HFFc6 (cell line): ENCODE measurements at regions not wholly inside any gene's neighbourhood (a gene's known extent, or its start where the extent isn't known, plus 50 kb on each side); places are given as distances from the start of the nearest gene placed in this dataset.

Experiments
- DNase-seq: peaks from one replicate; pipeline ENCODE4 v3.0.0-alpha.2; 2018
- H3K27ac Mint-ChIP-seq: 2 replicates; pipeline ENCODE4 v1.8.0; 2020; ENCODE audit warnings: mild to moderate bottlenecking, mixed read lengths
- H3K27me3 Mint-ChIP-seq: 2 replicates; pipeline ENCODE4 v1.8.0; 2021; ENCODE audit warnings: mild to moderate bottlenecking, moderate library complexity, mixed read lengths; ENCODE audit not compliant: insufficient read depth
- H3K36me3 Mint-ChIP-seq: 2 replicates; pipeline ENCODE4 v1.8.0; 2021; ENCODE audit warnings: low read depth, mixed read lengths
- H3K4me1 Mint-ChIP-seq: 2 replicates; pipeline ENCODE4 v1.8.0; 2020; ENCODE audit warnings: low read depth, mixed read lengths
- H3K4me3 Mint-ChIP-seq: 2 replicates; pipeline ENCODE4 v1.8.0; 2020; ENCODE audit warnings: mild to moderate bottlenecking, moderate library complexity, mixed read lengths
- H3K9me3 Mint-ChIP-seq: 2 replicates; pipeline ENCODE4 v1.8.0; 2020; ENCODE audit warnings: mild to moderate bottlenecking, mixed read lengths
- CTCF ChIP-seq: fragments of 200-600 bp; sonication (generic); IDR thresholded peaks from 2 replicates; pipeline ENCODE4 v1.5.0; 2021; ENCODE audit warnings: antibody characterized with exemption, mild to moderate bottlenecking

GRCh38 chr9:29866556-29866955 is 2293.3 kb upstream of the C9orf72 start:
- H3K9me3 Mint-ChIP-seq, result peaks cover 9% of the 10 kb centered on the region; the same call in 1 of the 2 replicates
- no peak for DNase-seq
- no peak overlapping the region for H3K27ac Mint-ChIP-seq
- H3K36me3 Mint-ChIP-seq, result no peaks in the 10 kb centered on the region
- peaks cover 5% of the 10 kb centered on the region; the same call in 1 of the 2 replicates for H3K4me1 Mint-ChIP-seq
- no peak overlapping the region for H3K4me3 Mint-ChIP-seq
- no peak for TF ChIP-seq CTCF
- no peaks in the 10 kb centered on the region; the same call in 1 of the 2 replicates for H3K27me3 Mint-ChIP-seq

- no peaks in the 10 kb centered on the region for H3K4me1 Mint-ChIP-seq
- H3K4me3 Mint-ChIP-seq, result no peak overlapping the region
- peaks cover 4% of the 10 kb centered on the region; the same call in 1 of the 2 replicates for H3K9me3 Mint-ChIP-seq
- TF ChIP-seq CTCF, result no peak
- no peaks in the 10 kb centered on the region; the same call in 1 of the 2 replicates for H3K27me3 Mint-ChIP-seq
- no peak overlapping the region for H3K27ac Mint-ChIP-seq
- H3K36me3 Mint-ChIP-seq, result no peaks in the 10 kb centered on the region
- no peak for DNase-seq
Measured at GRCh38 chr9:29873579-29873978, 2300.3 kb upstream of the C9orf72 start.

GRCh38 chr9:29875547-29875946 is 2302.3 kb upstream of the C9orf72 start:
- no peak for DNase-seq
- no peaks in the 10 kb centered on the region for H3K36me3 Mint-ChIP-seq
- H3K9me3 Mint-ChIP-seq, result no peaks in the 10 kb centered on the region
- H3K27me3 Mint-ChIP-seq, result no peaks in the 10 kb centered on the region
- no peak overlapping the region for H3K4me3 Mint-ChIP-seq
- H3K4me1 Mint-ChIP-seq, result no peaks in the 10 kb centered on the region
- TF ChIP-seq CTCF, result no peak
- H3K27ac Mint-ChIP-seq, result no peak overlapping the region

GRCh38 chr9:29882767-29883166 is 2309.5 kb upstream of the C9orf72 start:
- TF ChIP-seq CTCF, result no peak
- H3K4me3 Mint-ChIP-seq, result no peak overlapping the region
- H3K27ac Mint-ChIP-seq, result no peak overlapping the region
- no peaks in the 10 kb centered on the region; the same call in 1 of the 2 replicates for H3K27me3 Mint-ChIP-seq
- H3K9me3 Mint-ChIP-seq, result no peaks in the 10 kb centered on the region; the same call in 1 of the 2 replicates
- H3K36me3 Mint-ChIP-seq, result no peaks in the 10 kb centered on the region
- H3K4me1 Mint-ChIP-seq, result no peaks in the 10 kb centered on the region
- DNase-seq, result no peak

GRCh38 chr9:29906065-29906464 is 2332.8 kb upstream of the C9orf72 start:
- Mint-ChIP-seq H3K27ac (no peak overlapping the region), H3K9me3 (no peaks in the 10 kb centered on the region), H3K4me3 (no peak overlapping the region), H3K4me1 (no peaks in the 10 kb centered on the region), H3K36me3 (no peaks in the 10 kb centered on the region), H3K27me3 (no peaks in the 10 kb centered on the region; the same call in 1 of the 2 replicates)
- TF ChIP-seq CTCF, result no peak
- DNase-seq, result no peak

GRCh38 chr9:29928072-29928471 is 2354.8 kb upstream of the C9orf72 start:
- Mint-ChIP-seq H3K27ac (no peak overlapping the region), H3K4me3 (no peak overlapping the region), H3K9me3 (no peaks in the 10 kb centered on the region; the same call in 1 of the 2 replicates), H3K36me3 (no peaks in the 10 kb centered on the region), H3K4me1 (no peaks in the 10 kb centered on the region), H3K27me3 (no peaks in the 10 kb centered on the region; the same call in 1 of the 2 replicates)
- DNase-seq, result no peak
- TF ChIP-seq CTCF, result no peak
